Astrocyte (in vitro differentiated cells and primary cell): ENCODE measurements at regions not wholly inside any gene's neighbourhood (a gene's known extent, or its start where the extent isn't known, plus 50 kb on each side); places are given as distances from the start of the nearest gene placed in this dataset.

ENCODE experiments used
- DNase-seq: peaks from one replicate; pipeline ENCODE4 v3.0.0-alpha.2; 2010; ENCODE audit warnings: low read depth
- FAIRE-seq: peaks from 2 replicates; lab custom pipeline; 2011; peaks lifted over from hg19 to GRCh38; lab: Jason Lieb, UNC
- H2AFZ ChIP-seq: 2 replicates; pipeline ENCODE4 v1.6.0; 2012; ENCODE audit warnings: low read depth, low read length, inconsistent platforms
- H3K27ac ChIP-seq: 2 replicates; pipeline ENCODE4 v1.5.1; 2011; ENCODE audit warnings: low read depth, low read length, inconsistent platforms
- H3K27me3 ChIP-seq: 2 replicates; pipeline ENCODE4 v1.6.0; 2011; ENCODE audit warnings: low read length, inconsistent platforms; ENCODE audit not compliant: insufficient read depth
- H3K36me3 ChIP-seq: 2 replicates; pipeline ENCODE4 v1.5.1; 2011; ENCODE audit warnings: low read length, inconsistent platforms; ENCODE audit not compliant: insufficient read depth
- H3K4me1 ChIP-seq: 2 replicates; pipeline ENCODE4 v1.5.1; 2011; ENCODE audit warnings: low read length, inconsistent platforms; ENCODE audit not compliant: insufficient read depth
- H3K4me2 ChIP-seq: 2 replicates; pipeline ENCODE4 v1.6.0; 2012; ENCODE audit warnings: low read length, inconsistent platforms
- H3K4me3 ChIP-seq: 2 replicates; pipeline ENCODE4 v1.5.1; 2011; ENCODE audit warnings: low read depth, mild to moderate bottlenecking, low read length, inconsistent platforms; ENCODE audit not compliant: insufficient read depth
- H3K79me2 ChIP-seq: 2 replicates; pipeline ENCODE4 v1.6.0; 2012; ENCODE audit warnings: mild to moderate bottlenecking, low read length, inconsistent platforms; ENCODE audit not compliant: insufficient read depth
- H3K9ac ChIP-seq: 2 replicates; pipeline ENCODE4 v1.6.0; 2012; ENCODE audit warnings: mild to moderate bottlenecking, low read length, inconsistent platforms
- H3K9me3 ChIP-seq: 2 replicates; pipeline ENCODE4 v1.5.1; 2012; ENCODE audit warnings: low read depth, mild to moderate bottlenecking, low read length, inconsistent platforms; ENCODE audit not compliant: insufficient read depth
- H4K20me1 ChIP-seq: 2 replicates; pipeline ENCODE4 v1.6.0; 2012; ENCODE audit warnings: low read length, inconsistent platforms; ENCODE audit not compliant: insufficient read depth
- H3K27ac Mint-ChIP-seq: one replicate; pipeline ENCODE4 v1.8.0; 2021; ENCODE audit warnings: mild to moderate bottlenecking, mixed read lengths; ENCODE audit not compliant: unreplicated experiment
- H3K27me3 Mint-ChIP-seq: one replicate; pipeline ENCODE4 v1.8.0; 2021; ENCODE audit warnings: low read depth, mixed read lengths; ENCODE audit not compliant: unreplicated experiment
- H3K36me3 Mint-ChIP-seq: one replicate; pipeline ENCODE4 v1.8.0; 2021; ENCODE audit warnings: low read depth, mixed read lengths; ENCODE audit not compliant: unreplicated experiment
- H3K4me1 Mint-ChIP-seq: one replicate; pipeline ENCODE4 v1.8.0; 2021; ENCODE audit warnings: low read depth, mixed read lengths; ENCODE audit not compliant: unreplicated experiment
- H3K4me3 Mint-ChIP-seq: one replicate; pipeline ENCODE4 v1.8.0; 2021; ENCODE audit warnings: mild to moderate bottlenecking, moderate library complexity, mixed read lengths; ENCODE audit not compliant: unreplicated experiment
- H3K9me3 Mint-ChIP-seq: one replicate; pipeline ENCODE4 v1.8.0; 2021; ENCODE audit warnings: mild to moderate bottlenecking, mixed read lengths; ENCODE audit not compliant: unreplicated experiment
- EZH2 ChIP-seq: IDR thresholded peaks from 2 replicates; pipeline ENCODE4 v1.6.1; 2012; ENCODE audit warnings: mild to moderate bottlenecking, low read length, inconsistent platforms; ENCODE audit not compliant: insufficient read depth
- TF ChIP-seq, protein P1 (sequence below): IDR thresholded peaks from 2 replicates; pipeline ENCODE4 v1.5.1; 2011; ENCODE audit warnings: low read depth, mild to moderate bottlenecking, inconsistent platforms, low read length, moderate library complexity; ENCODE audit not compliant: insufficient read depth

- H3K36me3 Mint-ChIP-seq: no peaks in the 10 kb centered on the region
- Histone ChIP-seq H3K27me3 (no peaks in the 10 kb centered on the region), H3K27ac (no peak overlapping the region), H4K20me1 (no peaks in the 10 kb centered on the region), H3K79me2 (no peaks in the 10 kb centered on the region), H3K36me3 (no peaks in the 10 kb centered on the region), H3K4me2 (no peak overlapping the region), H3K4me1 (no peaks in the 10 kb centered on the region), H3K9me3 (no peaks in the 10 kb centered on the region), H3K9ac (no peak overlapping the region), H2AFZ (no peak overlapping the region), H3K4me3 (no peak overlapping the region)
- TF ChIP-seq, protein P1, sequence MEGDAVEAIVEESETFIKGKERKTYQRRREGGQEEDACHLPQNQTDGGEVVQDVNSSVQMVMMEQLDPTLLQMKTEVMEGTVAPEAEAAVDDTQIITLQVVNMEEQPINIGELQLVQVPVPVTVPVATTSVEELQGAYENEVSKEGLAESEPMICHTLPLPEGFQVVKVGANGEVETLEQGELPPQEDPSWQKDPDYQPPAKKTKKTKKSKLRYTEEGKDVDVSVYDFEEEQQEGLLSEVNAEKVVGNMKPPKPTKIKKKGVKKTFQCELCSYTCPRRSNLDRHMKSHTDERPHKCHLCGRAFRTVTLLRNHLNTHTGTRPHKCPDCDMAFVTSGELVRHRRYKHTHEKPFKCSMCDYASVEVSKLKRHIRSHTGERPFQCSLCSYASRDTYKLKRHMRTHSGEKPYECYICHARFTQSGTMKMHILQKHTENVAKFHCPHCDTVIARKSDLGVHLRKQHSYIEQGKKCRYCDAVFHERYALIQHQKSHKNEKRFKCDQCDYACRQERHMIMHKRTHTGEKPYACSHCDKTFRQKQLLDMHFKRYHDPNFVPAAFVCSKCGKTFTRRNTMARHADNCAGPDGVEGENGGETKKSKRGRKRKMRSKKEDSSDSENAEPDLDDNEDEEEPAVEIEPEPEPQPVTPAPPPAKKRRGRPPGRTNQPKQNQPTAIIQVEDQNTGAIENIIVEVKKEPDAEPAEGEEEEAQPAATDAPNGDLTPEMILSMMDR: no peak
- no peak for TF ChIP-seq EZH2
- no peak for DNase-seq
- no peaks in the 10 kb centered on the region for H3K27me3 Mint-ChIP-seq
- H3K4me3 Mint-ChIP-seq: no peak overlapping the region
- no peak overlapping the region for H3K27ac Mint-ChIP-seq
- peaks cover 11% of the 10 kb centered on the region for H3K9me3 Mint-ChIP-seq
- FAIRE-seq: no peak
- peaks cover 3% of the 10 kb centered on the region for H3K4me1 Mint-ChIP-seq
These were observed 1377.5 kb upstream of the CDH9 start for GRCh38 chr5:28415791-28416443.

DNA sequence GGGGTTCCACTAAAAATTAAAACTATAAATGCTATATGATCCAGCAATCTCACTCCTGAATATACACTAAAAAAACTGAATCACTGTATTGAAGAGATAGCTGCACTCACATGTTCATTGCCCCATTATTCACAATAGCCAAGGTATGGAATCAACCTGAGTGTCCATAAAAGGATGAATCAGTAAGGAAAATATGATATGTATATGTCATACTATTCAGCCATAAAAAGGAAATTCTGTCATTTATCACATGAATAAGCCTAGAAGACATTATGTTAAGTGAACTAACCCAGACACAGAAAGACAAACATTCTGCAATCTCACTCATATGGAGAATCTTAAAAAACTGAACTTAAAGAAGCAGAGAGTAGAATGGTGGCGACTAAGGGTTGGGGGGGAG, 1376.2 kb upstream of the CDH9 start:
- no peak overlapping the region for H3K4me3 ChIP-seq
- DNase-seq (no peak), FAIRE-seq (no peak)
- Mint-ChIP-seq H3K9me3 (peaks cover 11% of the 10 kb centered on the region), H3K36me3 (no peaks in the 10 kb centered on the region), H3K4me1 (peaks cover 3% of the 10 kb centered on the region), H3K4me3 (no peak overlapping the region), H3K27ac (no peak overlapping the region), H3K27me3 (no peaks in the 10 kb centered on the region)
- no peaks in the 10 kb centered on the region for H3K9me3 ChIP-seq
- no peak overlapping the region for H3K27ac ChIP-seq
- H3K27me3 ChIP-seq: no peaks in the 10 kb centered on the region
- no peak overlapping the region for H3K4me2 ChIP-seq
- TF ChIP-seq, protein P1: no peak
- no peak for TF ChIP-seq EZH2
- H4K20me1 ChIP-seq: no peaks in the 10 kb centered on the region
- H3K4me1 ChIP-seq: no peaks in the 10 kb centered on the region
- no peak overlapping the region for H2AFZ ChIP-seq
- H3K36me3 ChIP-seq: no peaks in the 10 kb centered on the region
- H3K79me2 ChIP-seq: no peaks in the 10 kb centered on the region
- H3K9ac ChIP-seq: no peak overlapping the region

DNA sequence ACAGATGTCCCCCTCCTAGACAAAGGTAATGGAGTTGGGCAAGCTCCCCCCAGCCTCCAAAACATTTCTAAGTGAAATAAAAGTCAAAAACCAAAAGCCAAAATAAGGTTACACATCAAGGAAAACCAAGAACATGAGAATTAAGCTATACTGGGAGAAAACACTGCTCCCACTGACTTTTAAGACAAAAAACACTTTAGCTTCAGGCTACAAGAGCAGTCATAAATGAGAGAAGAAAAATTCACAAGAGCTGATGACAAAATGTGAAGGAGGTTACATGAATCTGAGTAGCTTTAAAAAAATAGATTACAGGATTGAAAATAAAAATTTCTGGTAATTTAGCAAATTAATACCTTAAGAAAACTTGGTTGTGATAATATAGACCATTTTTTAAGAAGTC, 1370.3 kb upstream of the CDH9 start:
- peaks cover 11% of the 10 kb centered on the region for H3K9me3 Mint-ChIP-seq
- TF ChIP-seq, protein P1: no peak
- no peak for TF ChIP-seq EZH2
- DNase-seq: no peak
- Histone ChIP-seq H3K4me2 (peak overlapping the region; percentile 20), H3K27me3 (no peaks in the 10 kb centered on the region), H3K9me3 (no peaks in the 10 kb centered on the region), H3K9ac (peak overlapping the region; percentile 25), H3K79me2 (no peaks in the 10 kb centered on the region), H3K4me3 (no peak overlapping the region), H4K20me1 (no peaks in the 10 kb centered on the region), H3K36me3 (no peaks in the 10 kb centered on the region), H3K27ac (peak overlapping the region; percentile 64), H3K4me1 (peaks cover 23% of the 10 kb centered on the region), H2AFZ (no peak overlapping the region)
- H3K36me3 Mint-ChIP-seq: no peaks in the 10 kb centered on the region
- no peaks in the 10 kb centered on the region for H3K27me3 Mint-ChIP-seq
- no peak for FAIRE-seq
- no peak overlapping the region for H3K4me3 Mint-ChIP-seq
- H3K27ac Mint-ChIP-seq: peak overlapping the region; percentile 94
- H3K4me1 Mint-ChIP-seq: peaks cover 26% of the 10 kb centered on the region
